ENCODE measurements at regions not wholly inside any gene's neighbourhood (a gene's known extent, or its start where the extent isn't known, plus 50 kb on each side); places are given as distances from the start of the nearest gene placed in this dataset.

GRCh38 chr12:43291516-43291915, 260.5 kb downstream of the ADAMTS20 start:
- no peak for TF ChIP-seq CTCF (IDR thresholded peaks at IDR 0.05)
- no peak for TF ChIP-seq POLR2A (IDR thresholded peaks at IDR 0.05)

All from vagina (tissue), 2 donors.